HEK293T (cell line): ENCODE measurements at regions not wholly inside any gene's neighbourhood (a gene's known extent, or its start where the extent isn't known, plus 50 kb on each side); places are given as distances from the start of the nearest gene placed in this dataset.

Experiments
- FOXM1 ChIP-seq: fragments of 450-650 bp; IDR thresholded peaks from 2 replicates; pipeline ENCODE4 v1.6.1; 2017; ENCODE audit warnings: mild to moderate bottlenecking, borderline replicate concordance
- LEF1 ChIP-seq: fragments of 450-650 bp; IDR thresholded peaks from 2 replicates; pipeline ENCODE4 v1.6.1; 2017; ENCODE audit warnings: mild to moderate bottlenecking, borderline replicate concordance

DNA sequence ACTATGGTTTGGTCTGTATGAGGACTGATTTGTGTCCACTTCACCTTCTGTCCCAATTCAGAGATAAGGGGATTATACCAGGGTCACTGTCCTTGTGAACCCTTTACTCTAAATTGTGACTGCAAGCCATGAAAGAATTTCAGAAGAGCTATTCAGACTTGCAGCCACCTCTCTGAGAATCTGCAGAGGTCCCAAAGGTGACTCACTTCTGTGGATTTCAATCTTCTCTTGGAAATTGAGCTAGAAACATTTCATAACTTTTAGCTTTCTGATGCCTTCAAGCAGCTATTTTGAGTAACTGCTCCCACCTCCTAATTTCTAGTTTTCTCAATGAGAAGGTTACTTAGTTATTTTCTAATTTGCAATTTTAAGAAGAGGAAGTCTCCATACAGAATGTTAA, 1242.4 kb upstream of the ACVR2A start:
- TF ChIP-seq LEF1 (no peak), FOXM1 (no peak)
